Fibroblast of lung (primary cell): ENCODE measurements at regions not wholly inside any gene's neighbourhood (a gene's known extent, or its start where the extent isn't known, plus 50 kb on each side); places are given as distances from the start of the nearest gene placed in this dataset.
A peak's percentile ranks its signal among the peaks of the same experiment; 100 is the strongest.

Experiments
- DNase-seq, 2 donors: peaks; one replicate each; pipeline versions ENCODE4 v3.0.0 to v3.0.0-alpha.2; 2010; ENCODE audit warnings: low read depth in 2 of 2
- H2AFZ ChIP-seq: 2 replicates; pipeline ENCODE4 v1.5.1; 2012; ENCODE audit warnings: low read length, control low read depth, inconsistent platforms
- H3K27ac ChIP-seq: 2 replicates; pipeline ENCODE4 v1.5.1; 2011; ENCODE audit warnings: low read length, control low read depth; ENCODE audit not compliant: insufficient read depth
- H3K27me3 ChIP-seq: 2 replicates; pipeline ENCODE4 v1.5.1; 2011; ENCODE audit warnings: mild to moderate bottlenecking, low read length; ENCODE audit not compliant: control insufficient read depth, insufficient read depth
- H3K36me3 ChIP-seq: 2 replicates; pipeline ENCODE4 v1.5.1; 2011; ENCODE audit warnings: low read length; ENCODE audit not compliant: control insufficient read depth, insufficient read depth
- H3K4me1 ChIP-seq: 2 replicates; pipeline ENCODE4 v1.5.1; 2011; ENCODE audit warnings: low read length; ENCODE audit not compliant: control insufficient read depth, insufficient read depth; ENCODE audit errors: extremely low read depth
- H3K4me2 ChIP-seq: 2 replicates; pipeline ENCODE4 v1.5.1; 2011; ENCODE audit warnings: low read length, control low read depth; ENCODE audit not compliant: insufficient read depth; ENCODE audit errors: extremely low read depth
- H3K4me3 ChIP-seq, 4 experiments: fragments of 200-600 bp in 1 of 4; sonication (generic) in 1 of 4; replicated peaks in 1 of 4; 2 replicates each; pipeline ENCODE4 v1.5.1; 2011 to 2016; ENCODE audit warnings: low read length in 4 of 4, low read depth in 3 of 4, mild to moderate bottlenecking in 3 of 4, control low read depth in 2 of 4, inconsistent platforms in 1 of 4, mixed read lengths in 1 of 4; ENCODE audit not compliant: insufficient read depth in 1 of 4; ENCODE audit errors: control extremely low read depth in 1 of 4
- H3K79me2 ChIP-seq: 2 replicates; pipeline ENCODE4 v1.5.1; 2012; ENCODE audit warnings: mild to moderate bottlenecking, low read length, inconsistent platforms; ENCODE audit not compliant: control insufficient read depth, insufficient read depth
- H3K9ac ChIP-seq: 2 replicates; pipeline ENCODE4 v1.5.1; 2011; ENCODE audit warnings: mild to moderate bottlenecking, low read length, control low read depth; ENCODE audit not compliant: insufficient read depth
- H3K9me3 ChIP-seq: 2 replicates; pipeline ENCODE4 v1.5.1; 2012; ENCODE audit warnings: low read depth, low read length; ENCODE audit not compliant: control insufficient read depth, insufficient read depth
- H4K20me1 ChIP-seq: 2 replicates; pipeline ENCODE4 v1.5.1; 2011; ENCODE audit warnings: low read length; ENCODE audit not compliant: control insufficient read depth, insufficient read depth; ENCODE audit errors: extremely low read depth
- EZH2 ChIP-seq: IDR thresholded peaks from 2 replicates; pipeline ENCODE4 v1.5.1; 2012; ENCODE audit warnings: low read length, control low read depth, mild to moderate bottlenecking; ENCODE audit errors: missing control alignments
- TF ChIP-seq, protein P1 (sequence below), 2 donors: IDR thresholded peaks in 1 of 2; conservative IDR thresholded peaks in 1 of 2; 1 replicate in 1 of 2; 2 replicates in 1 of 2; pipeline ENCODE4 v1.5.1; 2011 to 2012; ENCODE audit warnings: low read length in 2 of 2, control low read depth in 1 of 2, inconsistent platforms in 1 of 2, low read depth in 1 of 2, mild to moderate bottlenecking in 1 of 2

DNA sequence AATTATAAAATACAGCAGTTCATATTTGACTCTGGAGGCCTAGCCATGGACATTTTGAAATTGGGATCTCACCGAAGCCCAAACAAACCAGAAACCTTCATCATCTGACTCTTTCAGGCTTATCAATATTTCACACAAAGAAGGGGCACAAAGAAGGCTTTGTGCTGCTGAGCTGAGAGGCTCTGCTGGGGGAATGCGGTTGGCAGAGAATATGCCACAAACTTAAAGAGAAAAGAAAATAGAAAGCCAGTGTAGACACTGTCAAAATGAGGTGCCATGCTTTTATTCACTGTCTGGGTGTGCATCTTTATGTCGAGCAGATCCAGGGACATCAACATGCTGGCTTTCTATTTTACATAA lies 162.6 kb downstream of the QPCT start:
- Histone ChIP-seq H3K4me3 (no peak overlapping the region), H3K36me3 (no peaks in the 10 kb centered on the region), H3K4me1 (peaks cover 10% of the 10 kb centered on the region), H3K9ac (no peak overlapping the region), H4K20me1 (no peaks in the 10 kb centered on the region), H3K4me2 (no peak overlapping the region), H2AFZ (no peak overlapping the region), H3K9me3 (no peaks in the 10 kb centered on the region), H3K79me2 (no peaks in the 10 kb centered on the region), H3K27ac (no peak overlapping the region), H3K27me3 (no peaks in the 10 kb centered on the region)
- no peak for TF ChIP-seq EZH2
- TF ChIP-seq, protein P1, sequence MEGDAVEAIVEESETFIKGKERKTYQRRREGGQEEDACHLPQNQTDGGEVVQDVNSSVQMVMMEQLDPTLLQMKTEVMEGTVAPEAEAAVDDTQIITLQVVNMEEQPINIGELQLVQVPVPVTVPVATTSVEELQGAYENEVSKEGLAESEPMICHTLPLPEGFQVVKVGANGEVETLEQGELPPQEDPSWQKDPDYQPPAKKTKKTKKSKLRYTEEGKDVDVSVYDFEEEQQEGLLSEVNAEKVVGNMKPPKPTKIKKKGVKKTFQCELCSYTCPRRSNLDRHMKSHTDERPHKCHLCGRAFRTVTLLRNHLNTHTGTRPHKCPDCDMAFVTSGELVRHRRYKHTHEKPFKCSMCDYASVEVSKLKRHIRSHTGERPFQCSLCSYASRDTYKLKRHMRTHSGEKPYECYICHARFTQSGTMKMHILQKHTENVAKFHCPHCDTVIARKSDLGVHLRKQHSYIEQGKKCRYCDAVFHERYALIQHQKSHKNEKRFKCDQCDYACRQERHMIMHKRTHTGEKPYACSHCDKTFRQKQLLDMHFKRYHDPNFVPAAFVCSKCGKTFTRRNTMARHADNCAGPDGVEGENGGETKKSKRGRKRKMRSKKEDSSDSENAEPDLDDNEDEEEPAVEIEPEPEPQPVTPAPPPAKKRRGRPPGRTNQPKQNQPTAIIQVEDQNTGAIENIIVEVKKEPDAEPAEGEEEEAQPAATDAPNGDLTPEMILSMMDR (conservative IDR thresholded peaks at IDR 0.05 in 1 of 2, IDR thresholded peaks at IDR 0.05 in 1 of 2; ENCODE audit: low read depth in 1 of 2, low read length in 2 of 2) = no peak
- no peak for DNase-seq

DNA sequence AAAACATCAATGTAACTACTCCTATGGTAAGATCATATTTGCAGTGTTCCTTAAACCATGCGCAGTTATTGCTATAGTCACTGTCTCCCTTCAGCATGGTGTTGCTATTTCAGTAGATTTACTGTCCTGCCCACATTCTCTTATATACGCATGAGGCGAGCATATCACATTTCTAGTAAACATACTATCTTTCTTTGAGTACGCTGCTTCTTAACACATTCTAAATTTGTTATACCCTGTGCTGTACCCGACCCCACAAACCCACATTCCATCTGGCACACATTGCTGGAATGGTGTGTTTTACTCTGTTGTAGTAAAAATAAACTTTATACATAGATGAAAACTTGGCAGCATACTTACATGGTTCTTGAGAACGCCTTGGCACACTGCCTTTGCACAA lies 163.3 kb downstream of the QPCT start:
- H3K36me3 ChIP-seq = no peaks in the 10 kb centered on the region
- no peaks in the 10 kb centered on the region for H3K79me2 ChIP-seq
- TF ChIP-seq, protein P1 (conservative IDR thresholded peaks at IDR 0.05 in 1 of 2, IDR thresholded peaks at IDR 0.05 in 1 of 2; ENCODE audit: low read depth in 1 of 2, low read length in 2 of 2) = no peak
- no peak for TF ChIP-seq EZH2
- no peak overlapping the region for H3K4me2 ChIP-seq
- H3K4me3 ChIP-seq = no peak overlapping the region
- H3K27me3 ChIP-seq = no peaks in the 10 kb centered on the region
- no peak overlapping the region for H3K9ac ChIP-seq
- DNase-seq = peak; percentile 14 to 88
- H2AFZ ChIP-seq = no peak overlapping the region
- H4K20me1 ChIP-seq = no peaks in the 10 kb centered on the region
- H3K27ac ChIP-seq = no peak overlapping the region
- peaks cover 10% of the 10 kb centered on the region for H3K4me1 ChIP-seq
- no peaks in the 10 kb centered on the region for H3K9me3 ChIP-seq

DNA sequence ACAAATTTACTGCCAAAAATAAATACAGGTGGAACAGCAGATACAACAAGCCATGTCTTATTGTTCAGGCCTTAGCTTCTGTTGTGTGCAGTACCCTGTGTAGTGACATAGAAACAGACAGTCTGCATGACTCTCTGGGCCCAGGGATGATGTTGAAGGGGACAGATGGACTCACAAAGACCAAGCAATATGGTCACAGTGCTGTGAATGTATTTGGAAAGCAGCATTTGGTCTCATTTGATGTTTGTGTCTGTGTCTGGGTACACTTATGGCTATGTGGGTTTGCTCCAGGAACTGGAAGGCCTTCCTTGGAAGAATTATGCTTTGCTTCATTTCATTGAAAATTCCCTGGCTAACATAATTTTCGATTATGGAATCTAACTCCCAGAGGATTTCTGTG lies 158.5 kb downstream of the CDC42EP3 start:
- Histone ChIP-seq H3K4me2 (no peak overlapping the region), H3K4me1 (no peaks in the 10 kb centered on the region), H3K27ac (no peak overlapping the region), H3K9me3 (no peaks in the 10 kb centered on the region), H3K36me3 (no peaks in the 10 kb centered on the region), H3K27me3 (no peaks in the 10 kb centered on the region), H4K20me1 (no peaks in the 10 kb centered on the region), H3K79me2 (no peaks in the 10 kb centered on the region), H2AFZ (no peak overlapping the region), H3K4me3 (no peak overlapping the region), H3K9ac (no peak overlapping the region)
- TF ChIP-seq, protein P1 (conservative IDR thresholded peaks at IDR 0.05 in 1 of 2, IDR thresholded peaks at IDR 0.05 in 1 of 2; ENCODE audit: low read depth in 1 of 2, low read length in 2 of 2) = no peak
- no peak for TF ChIP-seq EZH2
- DNase-seq = no peak
